GM23248 (cell line): ENCODE measurements at regions not wholly inside any gene's neighbourhood (a gene's known extent, or its start where the extent isn't known, plus 50 kb on each side); places are given as distances from the start of the nearest gene placed in this dataset.

Experiments used
- DNase-seq: peaks from one replicate; pipeline ENCODE4 v3.0.0-alpha.2; 2015
- H2AFZ ChIP-seq: fragments of 200-600 bp; sonication (generic); 2 replicates; pipeline ENCODE4 v1.6.1; 2016; ENCODE audit warnings: antibody characterized with exemption
- H3F3A ChIP-seq: fragments of 200-600 bp; sonication (generic); 2 replicates; pipeline ENCODE4 v1.6.1; 2016; ENCODE audit warnings: mild to moderate bottlenecking, antibody characterized with exemption, mixed run types; ENCODE audit not compliant: insufficient read depth
- H3K27ac ChIP-seq: fragments of 200-600 bp; sonication (generic); 2 replicates; pipeline ENCODE4 v1.5.1; 2016; ENCODE audit warnings: mild to moderate bottlenecking
- H3K27me3 ChIP-seq: fragments of 200-600 bp; sonication (generic); replicated peaks from 2 replicates; pipeline ENCODE4 v1.6.1; 2016; ENCODE audit warnings: mild to moderate bottlenecking; ENCODE audit not compliant: insufficient read depth
- H3K36me3 ChIP-seq: fragments of 200-600 bp; sonication (generic); 2 replicates; pipeline ENCODE4 v1.6.1; 2016; ENCODE audit warnings: low read depth, mild to moderate bottlenecking
- H3K4me1 ChIP-seq: fragments of 200-600 bp; sonication (generic); 2 replicates; pipeline ENCODE4 v1.6.1; 2016; ENCODE audit warnings: mild to moderate bottlenecking; ENCODE audit not compliant: insufficient read depth
- H3K4me2 ChIP-seq: fragments of 200-600 bp; sonication (generic); one replicate; pipeline ENCODE4 v1.6.1; 2016; ENCODE audit warnings: mild to moderate bottlenecking; ENCODE audit not compliant: unreplicated experiment
- H3K4me3 ChIP-seq: fragments of 200-600 bp; sonication (generic); 2 replicates; pipeline ENCODE4 v1.5.1; 2016; ENCODE audit warnings: mild to moderate bottlenecking
- H3K79me2 ChIP-seq: fragments of 200-600 bp; sonication (generic); 2 replicates; pipeline ENCODE4 v1.6.1; 2016; ENCODE audit warnings: mild to moderate bottlenecking; ENCODE audit not compliant: insufficient read depth
- H3K9ac ChIP-seq: fragments of 200-600 bp; sonication (generic); 2 replicates; pipeline ENCODE4 v1.6.1; 2016; ENCODE audit warnings: mild to moderate bottlenecking
- H3K9me2 ChIP-seq: fragments of 200-600 bp; sonication (generic); 2 replicates; pipeline ENCODE4 v1.6.1; 2016; ENCODE audit warnings: mixed run types, mild to moderate bottlenecking, moderate library complexity; ENCODE audit not compliant: insufficient read depth
- H3K9me3 ChIP-seq: fragments of 200-600 bp; sonication (generic); one replicate; pipeline ENCODE4 v1.6.1; 2017; ENCODE audit warnings: low read depth
- H4K20me1 ChIP-seq: fragments of 200-600 bp; sonication (generic); 2 replicates; pipeline ENCODE4 v1.6.0; 2016; ENCODE audit not compliant: insufficient read depth
- EZH2 ChIP-seq: fragments of 200-600 bp; sonication (generic); IDR thresholded peaks from 2 replicates; pipeline ENCODE4 v1.6.1; 2018; ENCODE audit warnings: antibody characterized with exemption, mild to moderate bottlenecking; ENCODE audit not compliant: insufficient read depth, poor library complexity, severe bottlenecking
- EZH2phosphoT487 ChIP-seq: fragments of 200-600 bp; sonication (generic); IDR thresholded peaks from 2 replicates; pipeline ENCODE4 v1.6.1; 2018; ENCODE audit warnings: antibody characterized with exemption, moderate library complexity, mild to moderate bottlenecking, low read depth; ENCODE audit not compliant: insufficient read depth
- WGBS, 2 experiments: methylation state at CpG; one replicate each; pipeline ENCODE4 v1.1.6; 2015 to 2017; ENCODE audit warnings: low lambda C conversion rate in 2 of 2, low coverage in 1 of 2; ENCODE audit errors: missing lambda C conversion rate in 2 of 2; 5-methylcytosine and 5-hydroxymethylcytosine counted together
- in situ Hi-C: fragments of 300-500 bp; cut with MboI; formaldehyde crosslinking; loops from 2 replicates; pipeline ENCODE4 v1.15.0; 2020

- Histone ChIP-seq H3K27ac (no peak overlapping the region), H3K4me2 (no peak overlapping the region), H3K9ac (no peak overlapping the region), H3K79me2 (no peaks in the 10 kb centered on the region), H3F3A (no peaks in the 10 kb centered on the region), H4K20me1 (no peaks in the 10 kb centered on the region), H3K4me3 (no peak overlapping the region), H3K36me3 (no peaks in the 10 kb centered on the region), H3K4me1 (no peaks in the 10 kb centered on the region), H3K27me3 (no peaks in the 10 kb centered on the region), H3K9me2 (no peaks in the 10 kb centered on the region), H2AFZ (no peak overlapping the region), H3K9me3 (no peaks in the 10 kb centered on the region)
- no peak for DNase-seq
- in situ Hi-C loops, result no loop called here
- TF ChIP-seq EZH2 (no peak), EZH2phosphoT487 (no peak)
- WGBS, 2 experiments, result 65% methylated on average over 10 of the region's 10 CpGs
Observed at GRCh38 chr19:29022165-29022564, 190.8 kb downstream of the UQCRFS1 start.

- H3K4me2 ChIP-seq, result no peak overlapping the region
- no peaks in the 10 kb centered on the region for H3K79me2 ChIP-seq
- H3K9me2 ChIP-seq, result no peaks in the 10 kb centered on the region
- H2AFZ ChIP-seq, result no peak overlapping the region
- H4K20me1 ChIP-seq, result no peaks in the 10 kb centered on the region
- no peak for TF ChIP-seq EZH2
- TF ChIP-seq EZH2phosphoT487, result no peak
- in situ Hi-C loops, result no loop called here
- no peak overlapping the region for H3K4me3 ChIP-seq
- 48% methylated on average over 16 of the region's 16 CpGs for WGBS, 2 experiments
- H3K27me3 ChIP-seq, result peaks cover 4% of the 10 kb centered on the region
- H3K36me3 ChIP-seq, result no peaks in the 10 kb centered on the region
- no peaks in the 10 kb centered on the region for H3K9me3 ChIP-seq
- DNase-seq, result no peak
- no peak overlapping the region for H3K9ac ChIP-seq
- no peak overlapping the region for H3K27ac ChIP-seq
- no peaks in the 10 kb centered on the region for H3F3A ChIP-seq
- H3K4me1 ChIP-seq, result no peaks in the 10 kb centered on the region
Observed at GRCh38 chr19:29021232-29021916, 191.6 kb downstream of the UQCRFS1 start.

DNA sequence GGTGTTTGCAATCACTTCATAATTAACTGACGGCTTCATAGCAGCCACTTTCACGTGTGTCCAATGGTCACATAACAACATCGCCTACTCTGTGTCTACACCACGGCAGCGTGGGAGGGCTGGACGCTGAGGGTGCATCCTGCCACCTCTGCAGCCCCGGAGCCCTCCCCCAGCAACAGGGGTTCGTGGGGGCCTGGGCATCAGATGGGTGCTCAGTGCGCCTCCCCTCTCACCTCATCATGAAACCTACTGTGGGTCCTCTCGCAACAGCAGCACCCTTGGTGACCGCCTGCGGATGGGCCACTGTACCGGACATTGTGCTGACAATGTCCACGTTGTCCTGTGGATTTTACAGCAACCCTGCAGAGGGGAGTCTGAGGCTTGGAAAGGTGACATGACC, 193.5 kb downstream of the UQCRFS1 start:
- H3K9me2 ChIP-seq, result no peaks in the 10 kb centered on the region
- no peaks in the 10 kb centered on the region for H3K9me3 ChIP-seq
- no peak overlapping the region for H3K27ac ChIP-seq
- no peak overlapping the region for H3K4me2 ChIP-seq
- TF ChIP-seq EZH2 (no peak), EZH2phosphoT487 (no peak)
- H3K9ac ChIP-seq, result no peak overlapping the region
- H3K36me3 ChIP-seq, result no peaks in the 10 kb centered on the region
- in situ Hi-C loops, result no loop called here
- no peak for DNase-seq
- H3K27me3 ChIP-seq, result peaks cover 8% of the 10 kb centered on the region
- H3K4me1 ChIP-seq, result no peaks in the 10 kb centered on the region
- WGBS, 2 experiments, result 70 to 71% methylated on average over 14 of the region's 14 CpGs
- no peaks in the 10 kb centered on the region for H4K20me1 ChIP-seq
- no peaks in the 10 kb centered on the region for H3F3A ChIP-seq
- no peak overlapping the region for H3K4me3 ChIP-seq
- H3K79me2 ChIP-seq, result no peaks in the 10 kb centered on the region
- no peak overlapping the region for H2AFZ ChIP-seq

DNA sequence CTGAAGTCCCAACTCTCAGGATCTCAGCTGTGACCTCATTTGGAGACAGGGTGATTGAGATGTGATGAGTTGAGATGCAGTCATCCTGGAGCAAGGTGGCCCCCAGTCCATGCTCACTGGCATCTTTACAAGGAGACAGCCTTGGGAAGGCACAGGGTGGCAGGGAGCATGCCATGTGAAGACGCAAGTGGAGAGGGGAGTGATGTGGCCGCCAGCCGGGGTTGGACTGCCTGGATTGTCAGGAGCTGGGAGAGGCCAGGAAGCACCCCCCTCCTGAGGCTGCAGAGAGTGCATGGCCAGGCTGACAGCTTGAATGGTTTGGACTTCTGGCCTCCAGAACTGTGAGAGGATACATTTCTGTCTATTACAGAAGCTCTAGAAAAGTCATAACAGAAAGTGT, 194.4 kb downstream of the UQCRFS1 start:
- H3F3A ChIP-seq, result no peaks in the 10 kb centered on the region
- H3K4me3 ChIP-seq, result no peak overlapping the region
- no peak for TF ChIP-seq EZH2phosphoT487
- no peak for TF ChIP-seq EZH2

DNA sequence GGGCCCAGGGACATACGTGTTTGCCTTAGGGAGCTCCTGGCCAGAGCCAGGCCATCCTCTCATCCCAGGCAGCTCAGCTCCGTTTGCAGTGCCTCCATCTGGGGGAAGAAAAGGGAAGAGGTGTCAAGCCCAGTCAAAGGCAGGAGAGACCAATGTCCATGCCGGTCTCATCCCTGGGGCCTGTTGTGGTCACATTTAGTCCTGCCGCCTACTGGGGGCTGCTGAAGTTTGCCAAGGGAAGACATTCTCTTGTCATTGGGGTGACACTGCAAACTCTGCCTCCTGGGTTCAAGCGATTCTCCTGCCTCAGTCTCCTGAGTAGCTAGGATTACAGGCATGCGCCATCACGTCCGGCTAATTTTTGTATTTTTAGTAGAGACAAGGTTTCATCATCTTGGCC, 195.2 kb downstream of the UQCRFS1 start:
- Histone ChIP-seq H3K36me3 (no peaks in the 10 kb centered on the region), H3K9me2 (no peaks in the 10 kb centered on the region), H2AFZ (no peak overlapping the region), H3K9me3 (no peaks in the 10 kb centered on the region), H3K9ac (no peak overlapping the region), H3K4me1 (no peaks in the 10 kb centered on the region), H3K4me3 (no peak overlapping the region), H3K79me2 (no peaks in the 10 kb centered on the region), H3K27me3 (peaks cover 8% of the 10 kb centered on the region), H4K20me1 (no peaks in the 10 kb centered on the region), H3K4me2 (no peak overlapping the region), H3F3A (no peaks in the 10 kb centered on the region), H3K27ac (no peak overlapping the region)
- no peak for TF ChIP-seq EZH2
- TF ChIP-seq EZH2phosphoT487, result no peak
- 69 to 74% methylated on average over 8 of the region's 8 CpGs for WGBS, 2 experiments
- DNase-seq, result no peak
- in situ Hi-C loops, result no loop called here

More for the DNA sequence above, 194.4 kb downstream of the UQCRFS1 start:
- Histone ChIP-seq H3K9ac (no peak overlapping the region), H3K9me2 (no peaks in the 10 kb centered on the region), H3K27ac (no peak overlapping the region), H3K4me1 (no peaks in the 10 kb centered on the region), H4K20me1 (no peaks in the 10 kb centered on the region), H3K79me2 (no peaks in the 10 kb centered on the region), H3K36me3 (no peaks in the 10 kb centered on the region), H3K4me2 (no peak overlapping the region), H2AFZ (no peak overlapping the region), H3K27me3 (peaks cover 8% of the 10 kb centered on the region), H3K9me3 (no peaks in the 10 kb centered on the region)
- WGBS, 2 experiments, result 50 to 59% methylated on average over 3 of the region's 3 CpGs
- DNase-seq, result no peak
- in situ Hi-C loops, result no loop called here
